WTC11 (cell line): ENCODE measurements at regions not wholly inside any gene's neighbourhood (a gene's known extent, or its start where the extent isn't known, plus 50 kb on each side); places are given as distances from the start of the nearest gene placed in this dataset.

ENCODE experiments used
- FOXK1 ChIP-seq: sonication (generic); formaldehyde crosslinking; IDR thresholded peaks from 2 replicates; pipeline ENCODE4 v1.8.0; 2022; ENCODE audit warnings: mild to moderate bottlenecking, moderate library complexity, missing genetic modification reagents
- MAX ChIP-seq: sonication (generic); formaldehyde crosslinking; IDR thresholded peaks from 2 replicates; pipeline ENCODE4 v1.8.0; 2022; ENCODE audit warnings: mild to moderate bottlenecking, missing genetic modification reagents
- SMAD3 ChIP-seq: sonication (generic); formaldehyde crosslinking; IDR thresholded peaks from 2 replicates; pipeline ENCODE4 v1.8.0; 2022; ENCODE audit warnings: missing genetic modification reagents, mild to moderate bottlenecking, borderline replicate concordance
- TEAD4 ChIP-seq: sonication (generic); formaldehyde crosslinking; IDR thresholded peaks from 2 replicates; pipeline ENCODE4 v1.8.0; 2022; ENCODE audit warnings: mild to moderate bottlenecking, missing genetic modification reagents

- no peak for TF ChIP-seq MAX
- TF ChIP-seq TEAD4 (CRISPR knock-in tag): no peak
- TF ChIP-seq SMAD3 (CRISPR knock-in tag): no peak
- no peak for TF ChIP-seq FOXK1 (CRISPR knock-in tag)
Measured at GRCh38 chr5:39919876-39920275, 495.1 kb upstream of the DAB2 start.
